ENCODE measurements at regions not wholly inside any gene's neighbourhood (a gene's known extent, or its start where the extent isn't known, plus 50 kb on each side); places are given as distances from the start of the nearest gene placed in this dataset.

GRCh38 chr2:163541943-163542342 lies 193.9 kb downstream of the FIGN start:
- no peak for DNase-seq (ENCODE audit: low read depth)

GRCh38 chr2:163541495-163541894 lies 194.3 kb downstream of the FIGN start:
- no peak for DNase-seq (ENCODE audit: low read depth)

GRCh38 chr2:163528640-163529217 lies 207.1 kb downstream of the FIGN start:
- DNase-seq (ENCODE audit: low read depth), result no peak

- DNase-seq (ENCODE audit: low read depth), result no peak
These were observed 208.4 kb downstream of the FIGN start for GRCh38 chr2:163527381-163527780.

- DNase-seq (ENCODE audit: low read depth), result no peak
These were observed 217.0 kb downstream of the FIGN start for GRCh38 chr2:163518762-163519161.

GRCh38 chr2:163515836-163516235 lies 220.0 kb downstream of the FIGN start:
- no peak for DNase-seq (ENCODE audit: low read depth)

DNA sequence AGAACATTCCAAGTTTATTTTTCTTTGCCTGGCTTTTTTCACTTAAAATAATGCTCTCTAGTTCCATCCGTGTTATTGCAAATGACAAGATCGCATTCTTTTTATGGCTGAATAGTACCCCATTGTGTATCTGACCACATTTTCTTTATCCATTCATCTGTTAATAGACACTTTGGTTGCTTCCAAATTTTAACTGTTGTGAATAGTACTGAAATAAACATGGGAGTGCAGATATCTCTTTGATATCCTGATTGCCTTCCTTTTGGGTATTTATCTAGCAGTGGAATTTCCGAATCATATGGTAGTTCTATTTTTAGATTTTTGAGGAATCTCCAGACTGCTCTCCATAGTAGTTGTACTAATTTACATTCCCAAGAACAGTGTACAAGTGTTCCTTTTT lies 230.5 kb downstream of the FIGN start:
- DNase-seq (ENCODE audit: low read depth), result no peak

- no peak for DNase-seq (ENCODE audit: low read depth)
These were observed 242.2 kb downstream of the FIGN start for GRCh38 chr2:163493359-163494298.

GRCh38 chr2:163491850-163492249 lies 244.0 kb downstream of the FIGN start:
- no peak for DNase-seq (ENCODE audit: low read depth)

- no peak for DNase-seq (ENCODE audit: low read depth)
These were observed 245.5 kb downstream of the FIGN start for GRCh38 chr2:163490281-163490680.

- no peak for DNase-seq (ENCODE audit: low read depth)
These were observed 254.3 kb downstream of the FIGN start for GRCh38 chr2:163481515-163481914.

- no peak for DNase-seq (ENCODE audit: low read depth)
These were observed 256.2 kb downstream of the FIGN start for GRCh38 chr2:163479599-163479998.

DNA sequence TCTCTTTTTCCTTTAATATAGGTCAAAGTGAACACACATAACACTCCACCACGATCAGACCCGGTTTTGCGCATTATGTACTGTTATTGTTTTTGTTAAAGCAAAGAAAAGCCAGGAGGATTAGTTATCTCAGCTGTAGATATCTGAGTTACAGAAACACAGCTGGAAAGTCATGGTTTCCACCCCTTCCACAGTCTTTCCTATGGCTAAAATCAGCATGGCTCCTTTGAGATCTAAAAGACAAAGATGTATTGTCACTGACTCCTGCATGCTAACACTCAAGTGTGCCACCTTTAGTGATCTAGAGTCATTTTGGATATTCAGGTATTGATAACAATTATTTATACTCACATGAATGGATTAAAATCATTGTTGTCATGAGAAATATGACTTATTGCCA lies 260.0 kb downstream of the FIGN start:
- DNase-seq (ENCODE audit: low read depth), result no peak

GRCh38 chr2:163474889-163475288 lies 260.9 kb downstream of the FIGN start:
- no peak for DNase-seq (ENCODE audit: low read depth)

DNA sequence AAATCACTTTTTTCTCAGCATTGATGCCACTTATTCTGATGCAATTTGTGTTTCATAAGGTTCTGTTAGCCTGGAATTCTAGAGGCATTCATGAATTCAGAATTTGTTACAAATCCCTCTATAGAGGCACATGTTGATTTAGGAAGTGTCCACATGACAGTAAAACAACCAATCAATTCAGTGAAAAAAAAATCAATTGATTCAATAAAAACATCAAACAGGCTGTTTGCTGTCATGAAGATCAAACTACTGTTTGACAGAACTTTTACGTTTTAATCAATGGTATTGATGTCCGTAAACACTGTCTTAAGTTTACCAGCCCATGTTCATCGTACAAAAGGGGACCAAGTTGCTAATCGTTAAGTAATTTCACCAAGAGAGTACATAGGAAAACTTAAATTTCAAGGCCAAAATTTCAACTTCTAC lies 261.5 kb downstream of the FIGN start:
- DNase-seq (ENCODE audit: low read depth), result no peak

GRCh38 chr2:163471947-163472346 lies 263.9 kb downstream of the FIGN start:
- DNase-seq (ENCODE audit: low read depth), result no peak

DNA sequence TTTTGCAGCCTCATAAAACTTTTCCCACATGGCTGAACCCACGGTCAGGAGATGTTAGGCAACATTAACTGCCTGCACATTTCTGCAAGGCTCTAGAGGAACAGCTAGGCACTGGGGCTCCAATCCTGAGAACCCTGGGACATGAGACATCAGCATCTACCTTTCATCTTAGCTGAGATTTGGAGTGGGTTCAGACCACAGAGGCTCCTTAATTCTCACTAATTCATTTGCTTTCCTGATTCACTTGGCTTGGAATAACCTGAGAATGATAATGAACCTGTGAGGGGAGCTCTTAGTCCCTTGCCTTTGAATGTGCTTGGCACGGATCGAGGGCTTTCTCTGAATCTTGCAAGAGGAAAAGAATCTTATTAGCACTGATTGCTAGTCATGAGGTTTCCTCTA lies 266.2 kb downstream of the FIGN start:
- DNase-seq (ENCODE audit: low read depth), result no peak

GRCh38 chr2:163467251-163467630 lies 268.6 kb downstream of the FIGN start:
- no peak for DNase-seq (ENCODE audit: low read depth)

GRCh38 chr2:163466331-163467250 lies 269.2 kb downstream of the FIGN start:
- no peak for DNase-seq (ENCODE audit: low read depth)

DNA sequence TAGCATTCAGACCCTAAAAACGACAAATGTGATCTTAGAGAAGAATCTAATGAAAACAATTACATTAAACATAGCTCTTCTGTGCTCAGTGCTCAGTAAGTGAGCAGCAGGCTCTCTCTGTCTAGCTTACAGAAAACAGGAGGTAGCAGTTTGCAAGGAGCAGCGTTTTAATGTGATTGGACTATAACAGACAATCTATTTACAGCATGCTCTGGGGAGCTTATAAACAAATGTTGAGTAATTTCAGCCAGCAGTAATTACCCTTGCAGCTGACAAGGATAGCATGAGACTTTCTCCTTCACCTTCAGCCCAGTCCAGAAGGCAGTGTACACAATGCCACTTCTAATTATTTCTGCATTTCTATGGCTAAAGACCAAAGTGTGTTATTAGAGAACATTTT lies 270.4 kb downstream of the FIGN start:
- DNase-seq (ENCODE audit: low read depth), result no peak

DNA sequence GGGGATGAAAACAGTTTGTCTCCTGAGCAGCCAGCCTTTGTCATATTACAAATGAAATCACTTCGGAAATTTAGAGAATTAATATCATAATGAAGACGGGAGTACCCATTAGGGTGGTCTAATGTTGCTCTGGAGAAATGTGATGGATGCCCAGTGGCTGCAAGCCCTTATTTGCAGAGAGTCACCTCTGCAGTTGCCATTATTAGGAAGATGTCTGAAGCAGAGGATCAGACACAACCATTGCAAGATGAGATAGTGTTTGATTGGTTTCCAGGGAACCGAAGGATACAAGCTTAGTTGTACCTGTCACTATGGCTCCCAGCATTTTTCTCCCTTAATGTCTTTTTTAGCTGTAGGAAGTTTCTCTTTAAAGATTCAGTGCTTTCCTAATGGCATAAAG lies 272.4 kb downstream of the FIGN start:
- no peak for DNase-seq (ENCODE audit: low read depth)

GRCh38 chr2:163462993-163463392 lies 272.8 kb downstream of the FIGN start:
- no peak for DNase-seq (ENCODE audit: low read depth)

DNA sequence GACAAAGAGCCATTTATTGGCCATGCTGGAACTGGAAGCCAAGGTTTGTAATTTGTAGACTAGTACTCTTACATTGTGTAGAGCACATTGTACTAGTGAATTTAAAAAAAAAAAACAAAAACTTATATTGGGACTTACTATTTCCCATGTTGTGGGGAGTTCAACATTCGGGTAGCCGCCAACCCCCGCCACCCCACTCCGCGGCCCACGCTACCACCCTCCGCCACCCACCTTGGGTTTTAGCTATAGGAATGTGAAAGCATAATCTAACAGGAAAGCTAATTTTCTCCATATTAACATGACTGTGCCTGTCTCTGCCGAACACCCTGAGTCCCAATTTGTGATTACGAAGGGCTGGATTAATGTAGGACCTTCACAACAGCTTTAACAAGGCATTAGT lies 275.8 kb downstream of the FIGN start:
- DNase-seq (ENCODE audit: low read depth), result no peak
